GM21723 (cell line): ENCODE measurements at regions not wholly inside any gene's neighbourhood (a gene's known extent, or its start where the extent isn't known, plus 50 kb on each side); places are given as distances from the start of the nearest gene placed in this dataset.

Experiments used
- ATAC-seq: cut with Tn5 transposase; IDR thresholded peaks from one replicate; pipeline ENCODE4 v1.9.1; 2021; ENCODE audit warnings: mild to moderate bottlenecking, moderate library complexity; ENCODE audit not compliant: unreplicated experiment

GRCh38 chr21:23699402-23699801, 1907.9 kb downstream of the MRPL39 start:
- ATAC-seq, result no peak

- ATAC-seq, result no peak
These were observed 1908.7 kb downstream of the MRPL39 start for GRCh38 chr21:23698619-23699018.

GRCh38 chr21:23695443-23695842, 1911.8 kb downstream of the MRPL39 start:
- no peak for ATAC-seq

GRCh38 chr21:23694390-23694789, 1912.9 kb downstream of the MRPL39 start:
- ATAC-seq, result no peak

GRCh38 chr21:23690316-23690715, 1917.0 kb downstream of the MRPL39 start:
- ATAC-seq, result no peak

GRCh38 chr21:23686737-23687523, 1920.4 kb downstream of the MRPL39 start:
- ATAC-seq, result no peak

- no peak for ATAC-seq
These were observed 1922.8 kb downstream of the MRPL39 start for GRCh38 chr21:23684431-23684830.

- ATAC-seq, result no peak
These were observed 1943.0 kb downstream of the MRPL39 start for GRCh38 chr21:23664193-23664694.

GRCh38 chr21:23660560-23660959, 1946.7 kb downstream of the MRPL39 start:
- ATAC-seq, result no peak

GRCh38 chr21:23644768-23645167, 1962.5 kb downstream of the MRPL39 start:
- ATAC-seq, result no peak

GRCh38 chr21:23639721-23640120, 1967.6 kb downstream of the MRPL39 start:
- no peak for ATAC-seq

GRCh38 chr21:23638131-23638695, 1969.1 kb downstream of the MRPL39 start:
- ATAC-seq, result no peak

GRCh38 chr21:23633447-23633940, 1973.8 kb downstream of the MRPL39 start:
- ATAC-seq, result no peak

- no peak for ATAC-seq
These were observed 1983.0 kb downstream of the MRPL39 start for GRCh38 chr21:23624281-23624680.

GRCh38 chr21:23613014-23613413, 1994.3 kb downstream of the MRPL39 start:
- ATAC-seq, result no peak

- ATAC-seq, result no peak
These were observed 1995.1 kb downstream of the MRPL39 start for GRCh38 chr21:23612210-23612609.

GRCh38 chr21:23607782-23608431, 1999.4 kb downstream of the MRPL39 start:
- ATAC-seq, result no peak

- ATAC-seq, result no peak
These were observed 2005.7 kb downstream of the MRPL39 start for GRCh38 chr21:23601549-23601948.

- ATAC-seq, result no peak
These were observed 2013.7 kb downstream of the MRPL39 start for GRCh38 chr21:23593582-23593981.

GRCh38 chr21:23585419-23585818, 2021.9 kb downstream of the MRPL39 start:
- ATAC-seq, result no peak

GRCh38 chr21:23579573-23579972, 2027.7 kb downstream of the MRPL39 start:
- ATAC-seq, result no peak

- ATAC-seq, result no peak
These were observed 2029.3 kb downstream of the MRPL39 start for GRCh38 chr21:23578027-23578426.
